Epithelial cell of esophagus (primary cell): ENCODE measurements at regions not wholly inside any gene's neighbourhood (a gene's known extent, or its start where the extent isn't known, plus 50 kb on each side); places are given as distances from the start of the nearest gene placed in this dataset.

Experiments used
- DNase-seq: peaks from one replicate; pipeline ENCODE4 v3.0.0; 2010; ENCODE audit warnings: low read depth
- H3K4me3 ChIP-seq: 2 replicates; pipeline ENCODE4 v1.5.1; 2011; ENCODE audit warnings: mild to moderate bottlenecking, low read length, control low read depth
- TF ChIP-seq, protein P1 (sequence below): IDR thresholded peaks from 2 replicates; pipeline ENCODE4 v1.5.1; 2011; ENCODE audit warnings: low read depth, mild to moderate bottlenecking, low read length, control low read depth, inconsistent platforms; ENCODE audit not compliant: insufficient read depth; ENCODE audit errors: missing control alignments

DNA sequence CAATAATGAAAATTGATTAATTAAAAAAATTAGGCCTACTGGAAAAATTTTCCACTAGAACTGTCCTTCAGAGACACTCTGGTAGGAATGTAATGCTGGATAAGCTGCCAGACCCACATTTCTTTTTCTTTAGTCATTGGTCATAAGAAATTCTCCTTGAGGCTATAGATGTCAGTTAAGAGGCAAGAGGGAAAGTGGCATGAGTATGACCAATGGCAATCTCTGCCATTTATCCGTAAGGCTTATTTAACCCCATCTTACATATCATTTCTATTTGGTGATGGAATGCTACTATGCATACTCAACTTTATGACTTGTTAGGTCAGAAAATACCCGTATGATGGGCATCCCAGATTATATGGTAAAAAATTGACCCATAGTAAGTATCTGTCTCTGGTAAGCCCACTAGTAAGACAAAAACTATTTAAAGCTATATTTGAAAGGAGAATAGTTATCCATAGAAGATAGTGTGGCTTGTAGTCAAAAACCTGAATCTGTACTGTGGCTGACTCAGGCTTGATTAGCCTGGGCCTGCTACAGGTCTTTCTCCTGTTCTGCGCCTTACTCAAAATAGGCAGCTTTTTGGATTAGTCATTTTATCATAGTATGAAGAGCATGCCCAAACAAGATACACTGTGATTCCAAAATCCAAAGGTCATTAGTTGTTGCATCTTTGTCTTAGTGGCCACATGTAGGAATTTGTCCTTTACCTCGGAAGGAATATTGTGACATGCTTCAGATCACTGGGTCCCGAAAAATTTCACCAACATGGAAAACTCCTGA lies 314.7 kb downstream of the PYDC2 start:
- TF ChIP-seq, protein P1, sequence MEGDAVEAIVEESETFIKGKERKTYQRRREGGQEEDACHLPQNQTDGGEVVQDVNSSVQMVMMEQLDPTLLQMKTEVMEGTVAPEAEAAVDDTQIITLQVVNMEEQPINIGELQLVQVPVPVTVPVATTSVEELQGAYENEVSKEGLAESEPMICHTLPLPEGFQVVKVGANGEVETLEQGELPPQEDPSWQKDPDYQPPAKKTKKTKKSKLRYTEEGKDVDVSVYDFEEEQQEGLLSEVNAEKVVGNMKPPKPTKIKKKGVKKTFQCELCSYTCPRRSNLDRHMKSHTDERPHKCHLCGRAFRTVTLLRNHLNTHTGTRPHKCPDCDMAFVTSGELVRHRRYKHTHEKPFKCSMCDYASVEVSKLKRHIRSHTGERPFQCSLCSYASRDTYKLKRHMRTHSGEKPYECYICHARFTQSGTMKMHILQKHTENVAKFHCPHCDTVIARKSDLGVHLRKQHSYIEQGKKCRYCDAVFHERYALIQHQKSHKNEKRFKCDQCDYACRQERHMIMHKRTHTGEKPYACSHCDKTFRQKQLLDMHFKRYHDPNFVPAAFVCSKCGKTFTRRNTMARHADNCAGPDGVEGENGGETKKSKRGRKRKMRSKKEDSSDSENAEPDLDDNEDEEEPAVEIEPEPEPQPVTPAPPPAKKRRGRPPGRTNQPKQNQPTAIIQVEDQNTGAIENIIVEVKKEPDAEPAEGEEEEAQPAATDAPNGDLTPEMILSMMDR, result no peak
- no peak overlapping the region for H3K4me3 ChIP-seq
- peak; percentile 92 for DNase-seq

- TF ChIP-seq, protein P1, result no peak
- no peak for DNase-seq
- no peak overlapping the region for H3K4me3 ChIP-seq
These were observed 320.1 kb downstream of the PYDC2 start for GRCh38 chr3:191781044-191781443.

DNA sequence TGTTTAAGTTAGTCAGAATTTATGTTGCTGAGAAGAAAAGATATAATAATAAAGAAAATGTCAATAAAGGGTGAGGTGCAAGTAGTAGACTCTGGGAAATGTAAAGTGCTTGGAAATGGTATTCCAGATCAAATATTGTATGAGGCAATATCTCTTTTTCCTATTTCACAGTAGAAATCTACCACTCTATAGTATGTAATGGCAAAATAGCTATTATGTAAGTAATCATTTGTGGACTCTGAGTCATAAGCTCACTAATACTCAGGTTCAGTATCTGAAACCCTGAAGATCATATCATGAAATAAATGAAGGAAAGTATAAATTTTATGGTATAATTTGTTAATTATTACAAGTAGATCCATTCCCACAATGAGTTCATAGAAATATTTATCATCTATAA lies 322.1 kb downstream of the PYDC2 start:
- peak; percentile 42 for DNase-seq
- TF ChIP-seq, protein P1, result no peak

DNA sequence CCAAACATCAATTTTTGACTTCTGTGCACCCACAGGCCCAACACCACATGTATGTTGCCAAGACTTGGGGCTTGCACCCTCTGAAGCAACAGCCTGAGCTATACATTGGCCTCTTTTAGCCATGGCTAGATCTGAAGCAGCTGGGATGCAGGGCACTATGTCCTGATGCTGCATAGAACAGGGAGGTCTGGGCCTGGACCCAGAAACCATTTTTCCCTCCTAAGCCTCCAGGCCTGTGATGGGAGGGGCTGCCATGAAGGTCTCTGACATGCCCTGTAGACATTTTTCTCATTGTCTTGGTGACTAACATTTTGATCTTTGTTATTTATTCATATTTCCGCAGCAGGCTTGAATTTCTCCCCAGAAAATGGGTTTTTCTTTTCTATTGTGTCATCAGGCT lies 330.0 kb downstream of the PYDC2 start:
- H3K4me3 ChIP-seq, result no peak overlapping the region
- no peak for DNase-seq
- TF ChIP-seq, protein P1, result no peak

More for the DNA sequence above, 322.1 kb downstream of the PYDC2 start:
- no peak overlapping the region for H3K4me3 ChIP-seq

- H3K4me3 ChIP-seq, result no peak overlapping the region
- TF ChIP-seq, protein P1, result no peak
- peak; percentile 52 for DNase-seq
These were observed 331.6 kb downstream of the PYDC2 start for GRCh38 chr3:191792580-191792979.

DNA sequence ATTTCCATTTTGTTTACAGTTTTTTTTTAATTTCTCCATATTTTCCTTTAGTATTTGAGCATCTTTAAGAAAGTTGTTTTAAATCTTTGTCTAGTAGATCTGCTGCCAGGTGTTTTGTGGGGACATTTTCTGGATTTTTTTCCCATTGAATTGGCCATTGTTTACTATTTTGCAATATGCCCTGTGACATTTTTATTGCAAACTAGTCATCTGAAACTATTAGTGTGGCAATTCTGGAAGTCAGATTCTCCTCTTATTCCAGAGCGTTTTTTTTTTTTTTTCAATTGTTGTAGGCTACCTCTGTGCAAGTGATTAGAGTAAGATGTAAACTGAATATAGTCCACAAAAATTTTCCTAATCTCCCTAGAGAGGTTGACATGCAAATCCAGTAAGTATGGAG lies 334.2 kb downstream of the PYDC2 start:
- no peak for DNase-seq
- no peak overlapping the region for H3K4me3 ChIP-seq
- TF ChIP-seq, protein P1, result no peak

DNA sequence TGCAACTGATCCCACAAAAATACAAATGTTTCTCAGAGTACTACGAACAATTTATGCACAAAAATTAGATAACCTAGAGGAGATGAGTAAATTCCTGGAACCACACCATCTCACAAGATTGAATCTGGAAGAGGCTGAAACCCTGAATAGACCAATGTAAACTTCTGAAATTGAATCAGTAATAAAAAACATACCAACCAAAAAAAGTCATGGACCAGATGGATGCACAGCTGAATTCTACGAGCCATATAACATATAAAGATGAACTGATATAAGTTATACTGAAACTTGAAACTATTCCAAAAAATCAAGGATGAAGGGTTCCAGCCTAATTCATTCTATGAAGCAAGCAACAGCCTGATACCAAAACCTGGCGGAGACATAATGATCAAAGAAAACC lies 336.3 kb downstream of the PYDC2 start:
- H3K4me3 ChIP-seq, result no peak overlapping the region
- DNase-seq, result no peak
- TF ChIP-seq, protein P1, result no peak
